NT2/D1 (cell line): ENCODE measurements at regions not wholly inside any gene's neighbourhood (a gene's known extent, or its start where the extent isn't known, plus 50 kb on each side); places are given as distances from the start of the nearest gene placed in this dataset.

Experiments
- DNase-seq: peaks from one replicate; pipeline ENCODE4 v3.0.0-alpha.2; 2011; ENCODE audit warnings: low read depth, low spot score
- H3K27me3 ChIP-seq: 2 replicates; pipeline ENCODE4 v1.6.0; 2011; ENCODE audit warnings: mild to moderate bottlenecking; ENCODE audit not compliant: insufficient read length, insufficient read depth
- H3K36me3 ChIP-seq: 2 replicates; pipeline ENCODE4 v1.6.1; 2011; ENCODE audit warnings: mild to moderate bottlenecking, low read length, mixed read lengths; ENCODE audit not compliant: insufficient read depth, insufficient read length
- H3K4me1 ChIP-seq: 2 replicates; pipeline ENCODE4 v1.5.1; 2011; ENCODE audit not compliant: insufficient read depth, insufficient read length
- H3K4me3 ChIP-seq: 2 replicates; pipeline ENCODE4 v1.5.1; 2011; ENCODE audit warnings: low read depth; ENCODE audit not compliant: insufficient read length
- H3K9ac ChIP-seq: 2 replicates; pipeline ENCODE4 v1.6.0; 2011; ENCODE audit warnings: low read depth; ENCODE audit not compliant: insufficient read length
- H3K9me3 ChIP-seq: 2 replicates; pipeline ENCODE4 v1.5.1; 2011; ENCODE audit warnings: mild to moderate bottlenecking, low read length; ENCODE audit not compliant: insufficient read depth
- SUZ12 ChIP-seq: IDR thresholded peaks from 2 replicates; pipeline ENCODE4 v1.6.1; 2011; ENCODE audit not compliant: insufficient read length, insufficient read depth; ENCODE audit errors: extremely low read depth
- YY1 ChIP-seq: IDR thresholded peaks from 2 replicates; pipeline ENCODE4 v1.6.1; 2011; ENCODE audit not compliant: insufficient read length, insufficient read depth
- ZNF274 ChIP-seq: IDR thresholded peaks from 2 replicates; pipeline ENCODE4 v1.6.1; 2011; ENCODE audit warnings: mild to moderate bottlenecking, low read depth, low read length

DNA sequence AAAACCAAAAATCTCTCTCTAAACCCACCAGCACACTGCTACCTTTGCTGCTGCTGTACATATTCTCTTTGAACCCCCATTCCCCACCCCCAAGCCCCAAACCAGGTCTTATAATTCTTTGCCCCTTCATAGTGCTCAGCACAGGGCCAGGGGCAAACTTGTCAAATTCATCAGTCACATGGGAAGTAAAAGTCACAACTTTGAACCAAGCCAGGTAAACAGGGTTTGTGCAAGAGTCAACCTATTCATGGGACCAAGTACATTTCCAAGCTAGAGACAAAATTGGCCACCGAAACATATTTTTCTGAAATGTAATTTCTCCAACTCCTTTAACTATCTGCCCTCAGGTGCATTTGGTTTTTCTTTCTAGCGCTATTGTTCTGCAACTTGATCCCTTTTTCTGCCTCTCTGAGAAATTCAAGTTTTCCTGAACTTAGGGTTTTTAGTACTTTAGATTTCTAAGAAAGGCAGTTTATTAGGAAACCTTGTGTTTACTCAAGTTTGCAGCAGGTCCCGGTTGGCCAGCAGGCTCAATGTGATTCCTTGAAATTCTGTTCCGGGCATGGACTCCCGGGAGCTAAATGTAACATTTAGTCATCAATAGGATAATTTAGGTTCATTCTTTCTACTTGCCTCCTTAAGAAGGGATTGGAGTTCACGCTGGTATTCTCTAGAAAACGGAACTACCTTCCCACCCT lies 230.5 kb downstream of the EFCAB11 start:
- DNase-seq, result no peak
- no peak overlapping the region for H3K9ac ChIP-seq
- no peak for TF ChIP-seq SUZ12
- TF ChIP-seq ZNF274, result no peak
- H3K4me1 ChIP-seq, result no peaks in the 10 kb centered on the region
- no peak overlapping the region for H3K4me3 ChIP-seq
- no peaks in the 10 kb centered on the region for H3K36me3 ChIP-seq
- no peaks in the 10 kb centered on the region for H3K27me3 ChIP-seq
- no peaks in the 10 kb centered on the region for H3K9me3 ChIP-seq

DNA sequence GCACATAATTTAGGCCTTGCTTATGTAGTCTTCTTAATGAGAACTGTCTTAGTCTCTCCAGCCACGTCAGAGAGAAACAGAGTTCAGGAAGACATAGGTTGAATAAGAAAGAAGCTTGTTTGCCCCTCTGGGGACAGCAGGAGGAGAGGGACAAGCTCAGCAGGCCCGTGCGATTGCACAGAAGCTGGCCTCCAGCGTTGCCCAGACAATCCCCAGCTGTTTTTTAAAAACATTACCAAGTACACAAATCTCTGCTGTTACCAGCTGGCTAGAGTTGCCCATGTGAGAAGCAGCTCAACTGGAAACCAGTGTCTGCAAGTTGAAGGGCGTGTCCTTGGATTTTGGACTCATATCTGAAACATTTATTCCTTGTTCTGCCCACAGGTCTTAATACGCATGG lies 232.6 kb downstream of the EFCAB11 start:
- Histone ChIP-seq H3K4me3 (no peak overlapping the region), H3K9ac (no peak overlapping the region), H3K4me1 (no peaks in the 10 kb centered on the region), H3K36me3 (no peaks in the 10 kb centered on the region), H3K27me3 (no peaks in the 10 kb centered on the region), H3K9me3 (no peaks in the 10 kb centered on the region)
- no peak for DNase-seq
- no peak for TF ChIP-seq SUZ12
- no peak for TF ChIP-seq YY1
- TF ChIP-seq ZNF274, result no peak

DNA sequence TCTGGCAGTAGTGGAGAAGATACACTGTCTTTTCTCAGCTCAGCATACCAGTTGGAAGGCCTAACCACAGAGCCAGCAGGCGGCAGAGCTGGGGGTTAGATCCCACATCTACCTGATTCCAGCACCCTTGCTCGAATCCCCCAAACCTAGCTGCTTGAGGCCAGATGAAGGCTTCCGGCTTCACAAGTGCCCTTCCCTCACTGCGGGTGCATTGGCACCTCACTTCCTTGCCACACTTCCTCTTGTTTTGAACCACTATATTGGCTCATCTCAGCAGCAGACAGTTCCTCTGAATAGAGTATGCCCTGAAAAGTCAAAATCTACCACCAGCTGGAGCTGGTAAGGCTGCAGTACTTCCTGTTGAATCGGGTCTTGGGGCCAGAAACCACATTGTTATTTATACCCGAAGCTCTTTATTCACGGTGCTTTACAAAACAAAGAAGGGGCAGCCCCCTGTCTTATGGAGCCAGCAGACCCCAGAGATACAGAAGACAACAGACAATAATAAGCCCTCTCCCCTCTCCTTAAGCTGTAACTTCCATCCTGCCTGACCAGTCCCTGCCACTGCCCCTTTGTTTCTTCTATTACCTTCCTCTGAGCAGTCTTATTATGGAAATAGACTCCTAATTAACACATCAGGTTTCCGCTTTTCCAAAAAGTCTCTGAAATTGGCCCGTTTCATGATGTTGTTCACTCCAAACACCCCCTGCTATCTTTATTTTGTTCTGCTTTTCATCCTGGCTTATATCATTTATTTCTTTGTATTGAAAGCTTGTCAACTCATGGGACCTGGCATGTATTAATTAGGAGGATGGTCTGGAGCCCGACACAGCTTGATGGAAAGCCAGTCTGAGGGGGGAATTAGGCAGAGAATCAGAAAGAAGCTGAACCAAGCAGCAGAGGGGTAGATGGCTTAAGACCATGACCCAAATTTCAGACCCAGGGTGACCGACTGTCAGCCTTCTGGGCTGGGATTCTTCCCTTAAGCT lies 233.5 kb downstream of the EFCAB11 start:
- TF ChIP-seq YY1 (no peak), SUZ12 (no peak), ZNF274 (no peak)
- Histone ChIP-seq H3K4me1 (no peaks in the 10 kb centered on the region), H3K36me3 (no peaks in the 10 kb centered on the region), H3K4me3 (no peak overlapping the region), H3K9ac (no peak overlapping the region), H3K27me3 (no peaks in the 10 kb centered on the region), H3K9me3 (no peaks in the 10 kb centered on the region)
- peak; percentile 39 for DNase-seq

DNA sequence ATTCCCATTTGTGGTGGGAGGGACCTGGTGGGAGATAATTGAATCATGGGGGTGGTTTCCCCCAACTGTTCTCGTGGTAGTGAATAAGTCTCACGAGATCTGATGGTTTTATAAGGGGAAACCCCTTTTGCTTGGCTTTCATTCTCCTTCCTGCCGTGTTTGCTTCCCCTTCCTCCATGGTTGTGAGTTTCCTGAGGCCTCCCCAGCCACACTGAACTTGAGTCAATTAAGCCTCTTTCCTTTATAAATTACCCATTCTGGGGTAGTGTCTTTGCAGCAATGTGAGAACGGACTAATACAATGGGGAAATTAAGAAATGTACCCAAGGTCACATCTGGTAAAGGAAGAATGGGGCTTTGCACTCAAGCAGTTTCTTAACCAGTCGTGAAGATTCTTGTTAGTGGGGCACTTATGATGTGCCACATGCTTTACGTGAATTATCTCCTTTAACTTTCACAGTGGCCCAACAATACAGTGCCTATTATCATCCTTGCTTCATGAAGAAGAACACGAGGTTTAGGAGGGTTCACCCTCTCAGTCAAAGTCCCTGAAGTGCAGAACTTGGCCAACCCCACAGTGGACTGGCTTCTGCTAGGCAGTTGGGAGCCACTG lies 234.3 kb downstream of the EFCAB11 start:
- DNase-seq, result no peak
- Histone ChIP-seq H3K4me1 (no peaks in the 10 kb centered on the region), H3K9ac (no peak overlapping the region), H3K4me3 (no peak overlapping the region), H3K36me3 (no peaks in the 10 kb centered on the region), H3K9me3 (no peaks in the 10 kb centered on the region), H3K27me3 (no peaks in the 10 kb centered on the region)
- TF ChIP-seq YY1 (no peak), ZNF274 (no peak), SUZ12 (no peak)

DNA sequence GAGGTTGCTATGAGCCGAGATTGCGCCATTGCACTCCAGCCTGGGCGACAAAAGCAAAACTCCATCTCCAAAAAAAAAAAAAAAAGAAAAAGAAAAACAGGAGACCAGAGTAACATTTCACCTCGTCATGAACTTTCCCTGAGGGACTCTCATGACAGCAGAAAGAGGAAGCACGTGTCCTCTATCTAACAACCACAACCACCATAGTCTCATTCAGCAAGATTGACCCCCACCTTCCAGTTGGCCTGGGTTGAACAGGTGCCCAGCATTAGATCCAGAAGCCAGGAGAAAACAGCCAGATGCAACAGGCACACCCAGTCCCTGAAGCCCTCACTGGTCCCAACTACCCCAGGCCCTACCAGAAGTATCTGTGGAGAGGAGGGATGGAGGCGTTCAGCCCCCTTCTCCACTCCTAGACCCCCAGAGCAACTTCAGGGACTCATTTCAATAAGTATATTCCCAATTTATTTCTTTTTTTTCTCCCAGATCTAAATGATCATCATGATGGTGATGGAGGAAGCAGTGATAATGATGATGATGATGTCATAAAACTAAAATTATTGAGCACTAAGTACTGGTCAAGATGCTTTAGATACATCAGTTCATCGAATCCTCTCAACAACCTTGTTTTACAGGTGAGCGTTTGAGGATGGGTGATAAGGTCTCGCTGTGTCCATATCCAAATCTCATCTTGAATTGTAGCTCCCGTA lies 235.0 kb downstream of the EFCAB11 start:
- no peaks in the 10 kb centered on the region for H3K27me3 ChIP-seq
- DNase-seq, result no peak
- no peak overlapping the region for H3K9ac ChIP-seq
- no peaks in the 10 kb centered on the region for H3K4me1 ChIP-seq
- no peak for TF ChIP-seq ZNF274
- TF ChIP-seq YY1, result no peak
- TF ChIP-seq SUZ12, result no peak
- H3K9me3 ChIP-seq, result no peaks in the 10 kb centered on the region
- H3K36me3 ChIP-seq, result no peaks in the 10 kb centered on the region
- H3K4me3 ChIP-seq, result no peak overlapping the region

DNA sequence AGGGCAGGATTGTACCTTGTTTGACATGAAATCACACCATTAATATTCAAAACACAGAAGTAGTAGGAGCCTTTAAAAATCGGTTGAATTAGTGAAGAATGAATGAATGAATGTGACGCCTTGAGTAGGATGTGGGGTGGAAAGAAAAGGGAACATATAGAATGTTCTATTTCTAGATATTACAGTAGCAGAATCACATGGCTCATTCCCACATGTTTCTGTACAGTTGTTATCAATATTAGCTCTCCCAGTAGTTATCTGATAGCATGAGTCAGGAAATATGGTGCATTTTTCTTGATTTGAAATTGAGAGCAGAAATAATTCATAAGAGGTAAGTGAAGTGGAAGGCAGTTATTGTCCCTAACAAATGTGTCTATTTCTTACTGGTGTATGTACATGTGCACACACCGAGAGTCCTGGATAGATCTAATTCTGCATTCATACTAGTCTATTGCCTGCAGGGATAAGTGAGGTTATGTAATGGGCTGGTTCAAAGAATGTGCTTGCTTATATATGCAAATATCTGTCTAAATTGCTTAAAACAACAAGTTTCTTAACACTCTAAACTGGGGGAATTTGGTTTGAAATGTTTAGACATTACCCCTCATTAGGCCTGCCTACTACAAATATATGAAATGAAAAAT lies 245.4 kb downstream of the EFCAB11 start:
- no peaks in the 10 kb centered on the region for H3K4me1 ChIP-seq
- no peak for DNase-seq
- TF ChIP-seq SUZ12 (no peak), ZNF274 (no peak), YY1 (no peak)
- no peak overlapping the region for H3K4me3 ChIP-seq
- peaks cover 19% of the 10 kb centered on the region; the same call in 1 of the 2 replicates for H3K9me3 ChIP-seq
- H3K36me3 ChIP-seq, result no peaks in the 10 kb centered on the region
- no peaks in the 10 kb centered on the region for H3K27me3 ChIP-seq
- no peak overlapping the region for H3K9ac ChIP-seq
